ENCODE measurements at regions not wholly inside any gene's neighbourhood (a gene's known extent, or its start where the extent isn't known, plus 50 kb on each side); places are given as distances from the start of the nearest gene placed in this dataset.

- DNase-seq (ENCODE audit: low read depth) = no peak
Measured at GRCh38 chr22:22093743-22094142, 111.2 kb upstream of the TOP3B start.

- DNase-seq (ENCODE audit: low read depth) = no peak
Measured at GRCh38 chr22:22092974-22093373, 110.4 kb upstream of the TOP3B start.

GRCh38 chr22:22092101-22092500, 109.5 kb upstream of the TOP3B start:
- no peak for DNase-seq (ENCODE audit: low read depth)

- no peak for DNase-seq (ENCODE audit: low read depth)
Measured at GRCh38 chr22:22091400-22091878, 108.9 kb upstream of the TOP3B start.

GRCh38 chr22:22090650-22091399, 108.2 kb upstream of the TOP3B start:
- no peak for DNase-seq (ENCODE audit: low read depth)

GRCh38 chr22:22089459-22090308, 107.1 kb upstream of the TOP3B start:
- no peak for DNase-seq (ENCODE audit: low read depth)

- no peak for DNase-seq (ENCODE audit: low read depth)
Measured at GRCh38 chr22:22088658-22089458, 106.3 kb upstream of the TOP3B start.

GRCh38 chr22:22087854-22088657, 105.5 kb upstream of the TOP3B start:
- no peak for DNase-seq (ENCODE audit: low read depth)

GRCh38 chr22:22086501-22087158, 104.0 kb upstream of the TOP3B start:
- DNase-seq (ENCODE audit: low read depth) = no peak

- DNase-seq (ENCODE audit: low read depth) = no peak
Measured at GRCh38 chr22:22085702-22086500, 103.3 kb upstream of the TOP3B start.

GRCh38 chr22:22084089-22084711, 101.6 kb upstream of the TOP3B start:
- no peak for DNase-seq (ENCODE audit: low read depth)

GRCh38 chr22:22082960-22083359, 100.4 kb upstream of the TOP3B start:
- DNase-seq (ENCODE audit: low read depth) = no peak

GRCh38 chr22:22082229-22082835, 99.7 kb upstream of the TOP3B start:
- DNase-seq (ENCODE audit: low read depth) = no peak

GRCh38 chr22:22080270-22080669, 97.7 kb upstream of the TOP3B start:
- DNase-seq (ENCODE audit: low read depth) = no peak

- DNase-seq (ENCODE audit: low read depth) = no peak
Measured at GRCh38 chr22:22079404-22080148, 97.0 kb upstream of the TOP3B start.

- no peak for DNase-seq (ENCODE audit: low read depth)
Measured at GRCh38 chr22:22078329-22078728, 95.7 kb upstream of the TOP3B start.

GRCh38 chr22:22076932-22077703, 94.5 kb upstream of the TOP3B start:
- no peak for DNase-seq (ENCODE audit: low read depth)

- no peak for DNase-seq (ENCODE audit: low read depth)
Measured at GRCh38 chr22:22076361-22076760, 93.8 kb upstream of the TOP3B start.

Data from activated T-cell treated with anti-CD3 and anti-CD28 coated beads for 24 hours (primary cell).